ENCODE measurements at regions not wholly inside any gene's neighbourhood (a gene's known extent, or its start where the extent isn't known, plus 50 kb on each side); places are given as distances from the start of the nearest gene placed in this dataset.

GRCh38 chr12:4009979-4010704 lies 136.9 kb upstream of the PARP11 start:
- TF ChIP-seq CTCF (conservative IDR thresholded peaks at IDR 0.05) (no peak), ZFX (IDR thresholded peaks at IDR 0.05) (no peak)
- H3K27ac ChIP-seq: no peak overlapping the region

- no peak overlapping the region for H3K27ac ChIP-seq
- TF ChIP-seq CTCF (conservative IDR thresholded peaks at IDR 0.05) (no peak), ZFX (IDR thresholded peaks at IDR 0.05) (no peak)
Measured at GRCh38 chr12:4006743-4007142, 133.5 kb upstream of the PARP11 start.

- TF ChIP-seq CTCF (conservative IDR thresholded peaks at IDR 0.05): no peak
- no peak for TF ChIP-seq ZFX (IDR thresholded peaks at IDR 0.05)
- no peak overlapping the region for H3K27ac ChIP-seq
Measured at GRCh38 chr12:4005851-4006430, 132.7 kb upstream of the PARP11 start.

- no peak overlapping the region for H3K27ac ChIP-seq
- TF ChIP-seq ZFX (IDR thresholded peaks at IDR 0.05) (no peak), CTCF (conservative IDR thresholded peaks at IDR 0.05) (no peak)
Measured at GRCh38 chr12:4003576-4003975, 130.4 kb upstream of the PARP11 start.

- H3K27ac ChIP-seq: no peak overlapping the region
- TF ChIP-seq ZFX (IDR thresholded peaks at IDR 0.05): no peak
- TF ChIP-seq CTCF (conservative IDR thresholded peaks at IDR 0.05): no peak
Measured at GRCh38 chr12:4002601-4003000, 129.4 kb upstream of the PARP11 start.

GRCh38 chr12:4001841-4002240 lies 128.6 kb upstream of the PARP11 start:
- H3K27ac ChIP-seq: no peak overlapping the region

More at GRCh38 chr12:4001841-4002240, 128.6 kb upstream of the PARP11 start:
- TF ChIP-seq CTCF (conservative IDR thresholded peaks at IDR 0.05) (no peak), ZFX (IDR thresholded peaks at IDR 0.05) (no peak)

Data from C4-2B (cell line).